ENCODE measurements at regions not wholly inside any gene's neighbourhood (a gene's known extent, or its start where the extent isn't known, plus 50 kb on each side); places are given as distances from the start of the nearest gene placed in this dataset.

GRCh38 chr2:236862526-236862925 lies 223.2 kb upstream of the COPS8 start:
- Mint-ChIP-seq H3K4me3 (ENCODE audit: unreplicated experiment) (no peak overlapping the region), H3K27ac (ENCODE audit: unreplicated experiment) (peak overlapping the region; percentile 91), H3K36me3 (ENCODE audit: unreplicated experiment) (peaks cover 2% of the 10 kb centered on the region), H3K4me1 (ENCODE audit: unreplicated experiment) (peaks cover 26% of the 10 kb centered on the region), H3K27me3 (ENCODE audit: unreplicated experiment) (no peaks in the 10 kb centered on the region), H3K9me3 (ENCODE audit: unreplicated experiment) (peaks cover 11% of the 10 kb centered on the region)
- peak; percentile 40 for DNase-seq (ENCODE audit: extremely low spot score, unreplicated experiment)
- no peak for TF ChIP-seq CTCF (IDR thresholded peaks at IDR 0.05)

- peak; percentile 85 for DNase-seq (ENCODE audit: extremely low spot score, unreplicated experiment)
- Mint-ChIP-seq H3K4me3 (ENCODE audit: unreplicated experiment) (no peak overlapping the region), H3K27me3 (ENCODE audit: unreplicated experiment) (no peaks in the 10 kb centered on the region), H3K27ac (ENCODE audit: unreplicated experiment) (peak overlapping the region; percentile 91), H3K4me1 (ENCODE audit: unreplicated experiment) (peaks cover 30% of the 10 kb centered on the region), H3K36me3 (ENCODE audit: unreplicated experiment) (peaks cover 2% of the 10 kb centered on the region), H3K9me3 (ENCODE audit: unreplicated experiment) (peaks cover 11% of the 10 kb centered on the region)
- TF ChIP-seq CTCF (IDR thresholded peaks at IDR 0.05) = no peak
Observed at GRCh38 chr2:236862961-236863728, 222.5 kb upstream of the COPS8 start.

GRCh38 chr2:236863729-236864126 lies 222.0 kb upstream of the COPS8 start:
- Mint-ChIP-seq H3K27ac (ENCODE audit: unreplicated experiment) (peak overlapping the region; percentile 91), H3K4me3 (ENCODE audit: unreplicated experiment) (no peak overlapping the region), H3K27me3 (ENCODE audit: unreplicated experiment) (no peaks in the 10 kb centered on the region), H3K36me3 (ENCODE audit: unreplicated experiment) (peaks cover 2% of the 10 kb centered on the region), H3K4me1 (ENCODE audit: unreplicated experiment) (peaks cover 32% of the 10 kb centered on the region), H3K9me3 (ENCODE audit: unreplicated experiment) (peaks cover 11% of the 10 kb centered on the region)
- no peak for TF ChIP-seq CTCF (IDR thresholded peaks at IDR 0.05)
- peak; percentile 59 for DNase-seq (ENCODE audit: extremely low spot score, unreplicated experiment)

- TF ChIP-seq CTCF (IDR thresholded peaks at IDR 0.05) = no peak
- Mint-ChIP-seq H3K36me3 (ENCODE audit: unreplicated experiment) (no peaks in the 10 kb centered on the region), H3K9me3 (ENCODE audit: unreplicated experiment) (peaks cover 11% of the 10 kb centered on the region), H3K4me1 (ENCODE audit: unreplicated experiment) (peaks cover 46% of the 10 kb centered on the region), H3K27me3 (ENCODE audit: unreplicated experiment) (no peaks in the 10 kb centered on the region), H3K27ac (ENCODE audit: unreplicated experiment) (no peak overlapping the region), H3K4me3 (ENCODE audit: unreplicated experiment) (no peak overlapping the region)
- peak; percentile 32 for DNase-seq (ENCODE audit: extremely low spot score, unreplicated experiment)
Observed at GRCh38 chr2:236865052-236865451, 220.6 kb upstream of the COPS8 start.

GRCh38 chr2:236866542-236867340 lies 218.9 kb upstream of the COPS8 start:
- peak overlapping the region; percentile 67 for H3K27ac Mint-ChIP-seq (ENCODE audit: unreplicated experiment)
- peaks cover 11% of the 10 kb centered on the region for H3K9me3 Mint-ChIP-seq (ENCODE audit: unreplicated experiment)
- peaks cover 62% of the 10 kb centered on the region for H3K4me1 Mint-ChIP-seq (ENCODE audit: unreplicated experiment)
- peak; percentile 70 for DNase-seq (ENCODE audit: extremely low spot score, unreplicated experiment)
- TF ChIP-seq CTCF (IDR thresholded peaks at IDR 0.05) = no peak
- no peaks in the 10 kb centered on the region for H3K27me3 Mint-ChIP-seq (ENCODE audit: unreplicated experiment)
- no peak overlapping the region for H3K4me3 Mint-ChIP-seq (ENCODE audit: unreplicated experiment)
- no peaks in the 10 kb centered on the region for H3K36me3 Mint-ChIP-seq (ENCODE audit: unreplicated experiment)

Data from osteocyte (in vitro differentiated cells).